Peyer's patch (tissue), 4 donors: ENCODE measurements at regions not wholly inside any gene's neighbourhood (a gene's known extent, or its start where the extent isn't known, plus 50 kb on each side); places are given as distances from the start of the nearest gene placed in this dataset.

Experiments
- DNase-seq, 3 donors: peaks; one replicate each; pipeline ENCODE4 v3.0.0-alpha.2; 2017 to 2019
- H3K27ac ChIP-seq, 4 donors: fragments of 200-600 bp; sonication (generic); one replicate each; pipeline ENCODE4 v1.5.1; 2016 to 2019
- H3K27me3 ChIP-seq, 2 donors: fragments of 200-600 bp; sonication (generic); one replicate each; pipeline ENCODE4 v1.5.1; 2019
- H3K36me3 ChIP-seq, 3 donors: fragments of 200-600 bp; sonication (generic); one replicate each; pipeline ENCODE4 v1.5.1; 2016 to 2019
- H3K4me1 ChIP-seq, 4 donors: fragments of 200-600 bp; sonication (generic); one replicate each; pipeline ENCODE4 v1.5.1; 2016 to 2019
- H3K4me3 ChIP-seq, 4 donors: fragments of 200-600 bp; sonication (generic); 1 replicate in 3 of 4; 2 replicates in 1 of 4; pipeline ENCODE4 v1.5.1; 2016 to 2019; ENCODE audit warnings: mild to moderate bottlenecking in 1 of 4
- H3K9me3 ChIP-seq, 4 donors: fragments of 200-600 bp; sonication (generic); one replicate each; pipeline ENCODE4 v1.5.1; 2016 to 2019; ENCODE audit warnings: mild to moderate bottlenecking in 1 of 4
- POLR2A ChIP-seq, 2 donors: fragments of 450-650 bp; IDR thresholded peaks; one replicate each; pipeline ENCODE4 v1.5.1; 2017; ENCODE audit warnings: antibody characterized with exemption in 2 of 2, mild to moderate bottlenecking in 2 of 2, moderate library complexity in 2 of 2
- TF ChIP-seq, protein P1 (sequence below), 6 experiments: fragments of 450-650 bp in 4 of 6; fragments of 200-600 bp in 2 of 6; sonication (generic) in 1 of 6; IDR thresholded peaks; one replicate each; pipeline ENCODE4 v1.5.1; 2017 to 2019; ENCODE audit warnings: antibody characterized with exemption in 6 of 6, mild to moderate bottlenecking in 3 of 6, moderate library complexity in 1 of 6

GRCh38 chr10:28375399-28376354, 72.8 kb upstream of the MPP7 start:
- Histone ChIP-seq H3K9me3 (no peaks in the 10 kb centered on the region), H3K27ac (no peak overlapping the region), H3K4me1 (no peaks in the 10 kb centered on the region), H3K36me3 (no peaks in the 10 kb centered on the region), H3K27me3 (no peaks in the 10 kb centered on the region), H3K4me3 (no peak overlapping the region)
- TF ChIP-seq, protein P1, sequence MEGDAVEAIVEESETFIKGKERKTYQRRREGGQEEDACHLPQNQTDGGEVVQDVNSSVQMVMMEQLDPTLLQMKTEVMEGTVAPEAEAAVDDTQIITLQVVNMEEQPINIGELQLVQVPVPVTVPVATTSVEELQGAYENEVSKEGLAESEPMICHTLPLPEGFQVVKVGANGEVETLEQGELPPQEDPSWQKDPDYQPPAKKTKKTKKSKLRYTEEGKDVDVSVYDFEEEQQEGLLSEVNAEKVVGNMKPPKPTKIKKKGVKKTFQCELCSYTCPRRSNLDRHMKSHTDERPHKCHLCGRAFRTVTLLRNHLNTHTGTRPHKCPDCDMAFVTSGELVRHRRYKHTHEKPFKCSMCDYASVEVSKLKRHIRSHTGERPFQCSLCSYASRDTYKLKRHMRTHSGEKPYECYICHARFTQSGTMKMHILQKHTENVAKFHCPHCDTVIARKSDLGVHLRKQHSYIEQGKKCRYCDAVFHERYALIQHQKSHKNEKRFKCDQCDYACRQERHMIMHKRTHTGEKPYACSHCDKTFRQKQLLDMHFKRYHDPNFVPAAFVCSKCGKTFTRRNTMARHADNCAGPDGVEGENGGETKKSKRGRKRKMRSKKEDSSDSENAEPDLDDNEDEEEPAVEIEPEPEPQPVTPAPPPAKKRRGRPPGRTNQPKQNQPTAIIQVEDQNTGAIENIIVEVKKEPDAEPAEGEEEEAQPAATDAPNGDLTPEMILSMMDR (IDR thresholded peaks at IDR 0.05) = no peak
- no peak for DNase-seq

DNA sequence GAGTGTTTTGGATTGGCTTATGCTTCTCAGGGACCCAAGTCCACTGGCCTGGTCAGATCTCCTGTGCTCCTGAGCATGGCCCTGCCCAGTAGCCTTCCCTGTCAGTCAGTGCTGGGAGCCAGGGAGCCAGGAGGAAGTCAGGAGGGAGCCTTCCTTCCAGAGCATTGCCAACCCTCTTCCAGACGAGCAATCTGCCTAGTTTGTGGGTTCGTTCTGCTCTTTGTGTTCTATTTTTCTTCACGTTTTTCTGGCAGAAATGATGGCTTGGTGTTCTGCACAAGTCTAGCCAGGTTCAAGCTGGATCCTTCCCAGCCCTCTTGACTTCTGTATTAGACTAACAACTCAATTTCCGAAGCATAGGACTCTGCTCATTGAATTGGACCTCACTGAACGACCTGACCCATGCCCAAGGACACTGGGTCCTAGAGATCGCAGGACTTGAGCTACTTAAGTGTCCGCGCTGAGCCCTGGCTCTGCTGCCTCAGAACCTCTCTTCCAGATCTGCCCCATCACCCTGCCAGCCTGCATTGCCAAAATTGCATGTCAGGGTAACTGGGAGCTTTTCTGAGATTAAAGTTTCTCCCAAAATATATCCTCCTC, 76.2 kb upstream of the MPP7 start:
- H3K27me3 ChIP-seq = no peaks in the 10 kb centered on the region
- no peaks in the 10 kb centered on the region for H3K36me3 ChIP-seq
- no peak overlapping the region for H3K27ac ChIP-seq
- TF ChIP-seq, protein P1 (IDR thresholded peaks at IDR 0.05) = no peak
- TF ChIP-seq POLR2A (IDR thresholded peaks at IDR 0.05) = no peak
- H3K4me3 ChIP-seq = no peak overlapping the region
- H3K4me1 ChIP-seq = peaks cover 0 to 5% (median 0%) of the 10 kb centered on the region in 4 donors
- no peak for DNase-seq
- H3K9me3 ChIP-seq = no peaks in the 10 kb centered on the region

- Histone ChIP-seq H3K4me3 (no peak overlapping the region), H3K4me1 (peaks cover 0 to 5% (median 0%) of the 10 kb centered on the region in 4 donors), H3K36me3 (no peaks in the 10 kb centered on the region), H3K27ac (no peak overlapping the region), H3K27me3 (no peaks in the 10 kb centered on the region), H3K9me3 (no peaks in the 10 kb centered on the region)
- TF ChIP-seq, protein P1 (IDR thresholded peaks at IDR 0.05) = no peak
- TF ChIP-seq POLR2A (IDR thresholded peaks at IDR 0.05) = no peak
- no peak for DNase-seq
These were observed 78.6 kb upstream of the MPP7 start for GRCh38 chr10:28381466-28381865.

DNA sequence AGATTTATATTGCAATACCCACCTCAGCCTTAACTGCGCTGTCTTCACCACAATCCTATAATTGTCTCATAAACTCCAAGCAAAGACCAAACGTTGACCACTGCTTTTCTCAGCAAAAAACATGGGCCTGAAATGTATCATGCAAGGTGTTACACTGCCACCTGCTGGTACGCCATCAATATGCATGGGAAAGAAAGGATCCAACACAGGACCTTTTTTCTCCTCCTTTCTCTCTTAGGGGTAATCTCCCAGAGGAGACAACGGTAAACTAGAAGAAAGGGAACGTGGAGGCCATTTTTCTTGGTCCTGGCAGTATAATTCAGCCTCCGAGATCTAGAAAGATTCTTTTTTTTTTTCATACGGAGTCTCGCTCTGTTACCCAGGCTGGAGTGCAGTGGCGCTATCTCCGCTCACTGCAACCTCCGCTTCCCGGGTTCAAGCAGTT, 79.1 kb upstream of the MPP7 start:
- TF ChIP-seq, protein P1 (IDR thresholded peaks at IDR 0.05) = peak; percentile 90 to 99 (median 98)
- no peak for TF ChIP-seq POLR2A (IDR thresholded peaks at IDR 0.05)
- peak; percentile 70 to 96 (median 88) for DNase-seq
- Histone ChIP-seq H3K4me3 (no peak overlapping the region), H3K27ac (no peak overlapping the region), H3K4me1 (peaks cover 0 to 5% (median 0%) of the 10 kb centered on the region in 4 donors), H3K27me3 (no peaks in the 10 kb centered on the region), H3K36me3 (no peaks in the 10 kb centered on the region), H3K9me3 (no peaks in the 10 kb centered on the region)

GRCh38 chr10:28382525-28383269, 79.8 kb upstream of the MPP7 start:
- no peaks in the 10 kb centered on the region for H3K36me3 ChIP-seq
- no peak for TF ChIP-seq POLR2A (IDR thresholded peaks at IDR 0.05)
- TF ChIP-seq, protein P1 (IDR thresholded peaks at IDR 0.05) = no peak
- H3K4me1 ChIP-seq = peaks cover 0 to 5% (median 0%) of the 10 kb centered on the region in 4 donors
- H3K27ac ChIP-seq = no peak overlapping the region
- no peak for DNase-seq
- no peaks in the 10 kb centered on the region for H3K27me3 ChIP-seq
- H3K4me3 ChIP-seq = no peak overlapping the region
- no peaks in the 10 kb centered on the region for H3K9me3 ChIP-seq
